GM19240 (cell line): ENCODE measurements at regions not wholly inside any gene's neighbourhood (a gene's known extent, or its start where the extent isn't known, plus 50 kb on each side); places are given as distances from the start of the nearest gene placed in this dataset.
A peak's percentile ranks its signal among the peaks of the same experiment; 100 is the strongest.
"Not testable (repeated sequence)": the region's sequence is repeated elsewhere in the genome, so short reads cannot be mapped to it uniquely, and the experiment has no call there.

ENCODE experiments used
- DNase-seq: peaks from one replicate; pipeline ENCODE4 v3.0.0; 2011; ENCODE audit warnings: low spot score; ENCODE audit not compliant: insufficient read length

- DNase-seq = no peak
Measured at GRCh38 chr18:9015689-9016088, 86.8 kb upstream of the NDUFV2 start.

GRCh38 chr18:9016633-9017166, 85.8 kb upstream of the NDUFV2 start:
- DNase-seq = no peak

GRCh38 chr18:9017167-9017904, 85.2 kb upstream of the NDUFV2 start:
- peak; percentile 29 for DNase-seq

GRCh38 chr18:9017905-9018227, 84.6 kb upstream of the NDUFV2 start:
- DNase-seq = no peak

- DNase-seq = no peak
Measured at GRCh38 chr18:9019135-9019534, 83.4 kb upstream of the NDUFV2 start.

- no peak for DNase-seq
Measured at GRCh38 chr18:9020221-9020620, 82.3 kb upstream of the NDUFV2 start.

GRCh38 chr18:9021458-9021857, 81.0 kb upstream of the NDUFV2 start:
- no peak for DNase-seq

- no peak for DNase-seq
Measured at GRCh38 chr18:9022397-9023155, 79.9 kb upstream of the NDUFV2 start.

GRCh38 chr18:9024031-9024646, 78.4 kb upstream of the NDUFV2 start:
- DNase-seq = not testable (repeated sequence)

- DNase-seq = no peak
Measured at GRCh38 chr18:9025091-9025838, 77.2 kb upstream of the NDUFV2 start.

GRCh38 chr18:9029131-9029530, 73.4 kb upstream of the NDUFV2 start:
- DNase-seq = no peak

GRCh38 chr18:9032519-9032918, 70.0 kb upstream of the NDUFV2 start:
- no peak for DNase-seq

GRCh38 chr18:9038277-9038871, 64.1 kb upstream of the NDUFV2 start:
- no peak for DNase-seq

- no peak for DNase-seq
Measured at GRCh38 chr18:9039441-9040071, 62.9 kb upstream of the NDUFV2 start.

GRCh38 chr18:9042766-9043481, 59.6 kb upstream of the NDUFV2 start:
- no peak for DNase-seq

GRCh38 chr18:9043581-9043980, 58.9 kb upstream of the NDUFV2 start:
- no peak for DNase-seq

- no peak for DNase-seq
Measured at GRCh38 chr18:9047715-9048114, 54.8 kb upstream of the NDUFV2 start.

- no peak for DNase-seq
Measured at GRCh38 chr18:9048236-9048635, 54.3 kb upstream of the NDUFV2 start.

- no peak for DNase-seq
Measured at GRCh38 chr18:9048808-9049494, 53.5 kb upstream of the NDUFV2 start.

- DNase-seq = no peak
Measured at GRCh38 chr18:9049495-9049809, 53.0 kb upstream of the NDUFV2 start.
